ENCODE measurements at regions not wholly inside any gene's neighbourhood (a gene's known extent, or its start where the extent isn't known, plus 50 kb on each side); places are given as distances from the start of the nearest gene placed in this dataset.

DNA sequence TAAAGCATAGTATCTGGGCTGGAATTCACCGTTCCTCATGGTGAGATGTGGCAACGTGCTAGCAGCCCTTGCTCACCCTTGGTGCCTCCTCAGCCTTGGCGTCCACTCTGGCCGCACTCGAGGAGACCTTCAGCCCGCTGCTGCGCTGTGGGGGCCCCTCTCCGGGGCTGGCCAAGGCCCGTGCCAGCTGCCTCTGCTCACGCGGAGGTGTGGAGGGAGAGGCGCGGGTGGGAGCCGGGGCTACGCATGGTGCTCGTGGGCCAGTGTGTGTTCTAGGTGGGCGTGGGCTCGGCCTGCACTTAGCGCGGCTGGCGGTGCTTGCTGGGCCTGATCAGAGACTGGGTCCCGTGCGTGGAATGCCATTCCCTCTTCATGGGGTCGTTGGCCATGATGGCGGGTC lies 424.2 kb downstream of the KCTD16 start:
- TF ChIP-seq, protein P1, sequence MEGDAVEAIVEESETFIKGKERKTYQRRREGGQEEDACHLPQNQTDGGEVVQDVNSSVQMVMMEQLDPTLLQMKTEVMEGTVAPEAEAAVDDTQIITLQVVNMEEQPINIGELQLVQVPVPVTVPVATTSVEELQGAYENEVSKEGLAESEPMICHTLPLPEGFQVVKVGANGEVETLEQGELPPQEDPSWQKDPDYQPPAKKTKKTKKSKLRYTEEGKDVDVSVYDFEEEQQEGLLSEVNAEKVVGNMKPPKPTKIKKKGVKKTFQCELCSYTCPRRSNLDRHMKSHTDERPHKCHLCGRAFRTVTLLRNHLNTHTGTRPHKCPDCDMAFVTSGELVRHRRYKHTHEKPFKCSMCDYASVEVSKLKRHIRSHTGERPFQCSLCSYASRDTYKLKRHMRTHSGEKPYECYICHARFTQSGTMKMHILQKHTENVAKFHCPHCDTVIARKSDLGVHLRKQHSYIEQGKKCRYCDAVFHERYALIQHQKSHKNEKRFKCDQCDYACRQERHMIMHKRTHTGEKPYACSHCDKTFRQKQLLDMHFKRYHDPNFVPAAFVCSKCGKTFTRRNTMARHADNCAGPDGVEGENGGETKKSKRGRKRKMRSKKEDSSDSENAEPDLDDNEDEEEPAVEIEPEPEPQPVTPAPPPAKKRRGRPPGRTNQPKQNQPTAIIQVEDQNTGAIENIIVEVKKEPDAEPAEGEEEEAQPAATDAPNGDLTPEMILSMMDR (IDR thresholded peaks at IDR 0.05) = no peak
- no peak for TF ChIP-seq POLR2A (IDR thresholded peaks at IDR 0.05)

Measured in esophagus squamous epithelium (tissue), 4 donors.